Natural killer cell treated with Interleukin-12 subunit alpha and Interleukin-12 subunit beta and Interleukin-15 and Interleukin-18, amount 100 ng/mL, for 72 hours (primary cell): ENCODE measurements at regions not wholly inside any gene's neighbourhood (a gene's known extent, or its start where the extent isn't known, plus 50 kb on each side); places are given as distances from the start of the nearest gene placed in this dataset.
"Not testable (repeated sequence)": the region's sequence is repeated elsewhere in the genome, so short reads cannot be mapped to it uniquely, and the experiment has no call there.

Source experiments
- ATAC-seq, 2 donors: fragments of 150-1000 bp; cut with Tn5 transposase in 1 of 2; sonication (Bioruptor Pico), chemical (Tn5 transposase) in 1 of 2; 2 replicates each; pipeline ENCODE4 v1.10.0; 2021
- DNase-seq: peaks from one replicate; pipeline ENCODE4 v3.0.0; 2022; ENCODE audit warnings: low spot score
- H3K27ac Mint-ChIP-seq, 2 donors: 1 replicate in 1 of 2; 2 replicates in 1 of 2; pipeline ENCODE4 v1.8.0; 2022; ENCODE audit warnings: mixed read lengths in 2 of 2, mild to moderate bottlenecking in 1 of 2, moderate library complexity in 1 of 2
- H3K27me3 Mint-ChIP-seq, 2 donors: 1 replicate in 1 of 2; 2 replicates in 1 of 2; pipeline ENCODE4 v1.8.0; 2022; ENCODE audit warnings: mixed read lengths in 2 of 2
- H3K36me3 Mint-ChIP-seq: one replicate; pipeline ENCODE4 v1.8.0; 2022; ENCODE audit warnings: mixed read lengths
- H3K4me1 Mint-ChIP-seq, 2 donors: 1 replicate in 1 of 2; 2 replicates in 1 of 2; pipeline ENCODE4 v1.8.0; 2022; ENCODE audit warnings: low read depth in 2 of 2, mixed read lengths in 2 of 2, mild to moderate bottlenecking in 1 of 2
- H3K4me3 Mint-ChIP-seq: one replicate; pipeline ENCODE4 v1.8.0; 2022; ENCODE audit warnings: mixed read lengths
- H3K9me3 Mint-ChIP-seq: 2 replicates; pipeline ENCODE4 v1.8.0; 2022; ENCODE audit warnings: mixed read lengths

- no peak overlapping the region for H3K27ac Mint-ChIP-seq
- ATAC-seq, result no peak
Measured at GRCh38 chr13:80705371-80706163, 364.6 kb upstream of the SPRY2 start.

GRCh38 chr13:80704369-80704768, 363.4 kb upstream of the SPRY2 start:
- DNase-seq (no peak), ATAC-seq (no peak)
- no peaks in the 10 kb centered on the region for H3K27me3 Mint-ChIP-seq
- no peak overlapping the region for H3K27ac Mint-ChIP-seq
- no peaks in the 10 kb centered on the region for H3K4me1 Mint-ChIP-seq
- no peak overlapping the region for H3K4me3 Mint-ChIP-seq
- H3K36me3 Mint-ChIP-seq, result peaks cover 5% of the 10 kb centered on the region
- H3K9me3 Mint-ChIP-seq, result peaks cover 11% of the 10 kb centered on the region

More at GRCh38 chr13:80705371-80706163, 364.6 kb upstream of the SPRY2 start:
- no peak overlapping the region for H3K4me3 Mint-ChIP-seq
- H3K4me1 Mint-ChIP-seq, result no peaks in the 10 kb centered on the region
- no peak for DNase-seq
- H3K36me3 Mint-ChIP-seq, result peaks cover 5% of the 10 kb centered on the region
- H3K27me3 Mint-ChIP-seq, result peaks cover 0 to 2% of the 10 kb centered on the region in 2 donors
- peaks cover 5% of the 10 kb centered on the region for H3K9me3 Mint-ChIP-seq

- Mint-ChIP-seq H3K36me3 (peaks cover 4% of the 10 kb centered on the region), H3K27me3 (peaks cover 0 to 6% of the 10 kb centered on the region in 2 donors), H3K4me1 (no peaks in the 10 kb centered on the region), H3K27ac (no peak overlapping the region), H3K4me3 (no peak overlapping the region), H3K9me3 (peaks cover 10% of the 10 kb centered on the region)
- no peak for ATAC-seq
- DNase-seq, result no peak
Measured at GRCh38 chr13:80695841-80696240, 354.9 kb upstream of the SPRY2 start.

- not testable (repeated sequence) for H3K4me1 Mint-ChIP-seq, H3K27me3 Mint-ChIP-seq, DNase-seq, H3K9me3 Mint-ChIP-seq, ATAC-seq, H3K4me3 Mint-ChIP-seq, H3K27ac Mint-ChIP-seq
- H3K36me3 Mint-ChIP-seq, result peaks cover 16% of the 10 kb centered on the region
Measured at GRCh38 chr13:80691814-80692213, 350.9 kb upstream of the SPRY2 start.

GRCh38 chr13:80690208-80690607, 349.3 kb upstream of the SPRY2 start:
- H3K27me3 Mint-ChIP-seq, result peaks cover 0 to 6% of the 10 kb centered on the region in 2 donors
- peaks cover 16% of the 10 kb centered on the region for H3K36me3 Mint-ChIP-seq
- DNase-seq (no peak), ATAC-seq (no peak)
- H3K27ac Mint-ChIP-seq, result no peak overlapping the region
- no peaks in the 10 kb centered on the region for H3K4me1 Mint-ChIP-seq
- H3K9me3 Mint-ChIP-seq, result peaks cover 4% of the 10 kb centered on the region
- no peak overlapping the region for H3K4me3 Mint-ChIP-seq

GRCh38 chr13:80688593-80688992, 347.7 kb upstream of the SPRY2 start:
- Mint-ChIP-seq H3K27me3 (peaks cover 1 to 10% of the 10 kb centered on the region in 2 donors), H3K4me3 (no peak overlapping the region), H3K4me1 (no peaks in the 10 kb centered on the region), H3K27ac (no peak overlapping the region), H3K36me3 (peaks cover 16% of the 10 kb centered on the region), H3K9me3 (peaks cover 4% of the 10 kb centered on the region)
- no peak for ATAC-seq
- no peak for DNase-seq

- no peak overlapping the region for H3K4me3 Mint-ChIP-seq
- peaks cover 2 to 7% of the 10 kb centered on the region in 2 donors for H3K27me3 Mint-ChIP-seq
- DNase-seq, result no peak
- peaks cover 13% of the 10 kb centered on the region for H3K36me3 Mint-ChIP-seq
- no peak overlapping the region for H3K27ac Mint-ChIP-seq
- ATAC-seq, result no peak
- no peaks in the 10 kb centered on the region for H3K4me1 Mint-ChIP-seq
- no peaks in the 10 kb centered on the region for H3K9me3 Mint-ChIP-seq
Measured at GRCh38 chr13:80685942-80686341, 345.0 kb upstream of the SPRY2 start.

- Mint-ChIP-seq H3K27me3 (peaks cover 2 to 7% of the 10 kb centered on the region in 2 donors), H3K36me3 (peaks cover 5% of the 10 kb centered on the region), H3K4me3 (no peak overlapping the region), H3K9me3 (peaks cover 2% of the 10 kb centered on the region), H3K4me1 (no peaks in the 10 kb centered on the region), H3K27ac (no peak overlapping the region)
- DNase-seq (no peak), ATAC-seq (no peak)
Measured at GRCh38 chr13:80684217-80684991, 343.5 kb upstream of the SPRY2 start.

GRCh38 chr13:80680786-80681366, 339.9 kb upstream of the SPRY2 start:
- H3K4me3 Mint-ChIP-seq, result no peak overlapping the region
- H3K36me3 Mint-ChIP-seq, result peaks cover 14% of the 10 kb centered on the region
- DNase-seq, result no peak
- no peak for ATAC-seq
- peaks cover 9% of the 10 kb centered on the region for H3K9me3 Mint-ChIP-seq
- H3K4me1 Mint-ChIP-seq, result no peaks in the 10 kb centered on the region
- peaks cover 2 to 7% of the 10 kb centered on the region in 2 donors for H3K27me3 Mint-ChIP-seq
- H3K27ac Mint-ChIP-seq, result no peak overlapping the region

- no peak for ATAC-seq
- peaks cover 9% of the 10 kb centered on the region for H3K9me3 Mint-ChIP-seq
- H3K36me3 Mint-ChIP-seq, result peaks cover 14% of the 10 kb centered on the region
- H3K27ac Mint-ChIP-seq, result no peak overlapping the region
- no peak for DNase-seq
- H3K27me3 Mint-ChIP-seq, result peaks cover 2 to 7% of the 10 kb centered on the region in 2 donors
- no peaks in the 10 kb centered on the region for H3K4me1 Mint-ChIP-seq
- no peak overlapping the region for H3K4me3 Mint-ChIP-seq
Measured at GRCh38 chr13:80679423-80679822, 338.5 kb upstream of the SPRY2 start.

- H3K27me3 Mint-ChIP-seq, result no peaks in the 10 kb centered on the region
- ATAC-seq, result no peak
- H3K36me3 Mint-ChIP-seq, result peaks cover 28% of the 10 kb centered on the region
- H3K4me3 Mint-ChIP-seq, result no peak overlapping the region
- H3K9me3 Mint-ChIP-seq, result peaks cover 16% of the 10 kb centered on the region
- H3K27ac Mint-ChIP-seq, result no peak overlapping the region
- DNase-seq, result no peak
- no peaks in the 10 kb centered on the region for H3K4me1 Mint-ChIP-seq
Measured at GRCh38 chr13:80677227-80677626, 336.3 kb upstream of the SPRY2 start.

- not testable (repeated sequence) for H3K27ac Mint-ChIP-seq, H3K4me1 Mint-ChIP-seq, DNase-seq, H3K27me3 Mint-ChIP-seq, H3K4me3 Mint-ChIP-seq, ATAC-seq
- H3K36me3 Mint-ChIP-seq, result peaks cover 28% of the 10 kb centered on the region
- peaks cover 16% of the 10 kb centered on the region for H3K9me3 Mint-ChIP-seq
Measured at GRCh38 chr13:80675442-80675841, 334.5 kb upstream of the SPRY2 start.

- Mint-ChIP-seq H3K4me3 (no peak overlapping the region), H3K36me3 (peaks cover 14% of the 10 kb centered on the region), H3K9me3 (peaks cover 7% of the 10 kb centered on the region), H3K27me3 (no peaks in the 10 kb centered on the region), H3K4me1 (no peaks in the 10 kb centered on the region), H3K27ac (no peak overlapping the region)
- DNase-seq (no peak), ATAC-seq (no peak)
Measured at GRCh38 chr13:80671773-80672172, 330.8 kb upstream of the SPRY2 start.

GRCh38 chr13:80669112-80669511, 328.2 kb upstream of the SPRY2 start:
- ATAC-seq (no peak), DNase-seq (no peak)
- H3K4me1 Mint-ChIP-seq, result peaks cover 11 to 17% of the 10 kb centered on the region in 2 donors
- no peaks in the 10 kb centered on the region for H3K27me3 Mint-ChIP-seq
- no peak overlapping the region for H3K4me3 Mint-ChIP-seq
- H3K9me3 Mint-ChIP-seq, result peaks cover 7% of the 10 kb centered on the region
- peaks cover 18% of the 10 kb centered on the region for H3K36me3 Mint-ChIP-seq
- H3K27ac Mint-ChIP-seq, result no peak overlapping the region
